ENCODE measurements at regions not wholly inside any gene's neighbourhood (a gene's known extent, or its start where the extent isn't known, plus 50 kb on each side); places are given as distances from the start of the nearest gene placed in this dataset.

GRCh38 chrX:39909996-39910395, 187.8 kb downstream of the BCOR start:
- H2BK12ac ChIP-seq (ENCODE audit: insufficient read length, low read depth, low read length): no peak overlapping the region
- H3K9me3 Mint-ChIP-seq: peaks cover 73 to 77% of the 10 kb centered on the region in 2 experiments
- no peak overlapping the region for H2BK15ac ChIP-seq (ENCODE audit: low read depth, low read length)
- no peaks in the 10 kb centered on the region; the same call in 1 of the 2 replicates for H3K27me3 ChIP-seq (ENCODE audit: insufficient read depth, low read length)
- no CpG with 5 or more reads among the region's 5 CpGs for WGBS (ENCODE audit: extremely low coverage, insufficient read length, low lambda C conversion rate)
- H3K4me1 ChIP-seq (ENCODE audit: insufficient read depth, low read length): peaks cover 6% of the 10 kb centered on the region; the same call in 1 of the 2 replicates
- H3K4me1 Mint-ChIP-seq: peaks cover 7 to 10% of the 10 kb centered on the region in 2 experiments
- no peak overlapping the region for H2AK5ac ChIP-seq (ENCODE audit: insufficient read length, low read length)
- H3K4ac ChIP-seq (ENCODE audit: low read depth, low read length): no peak overlapping the region
- H3K14ac ChIP-seq (ENCODE audit: insufficient read depth, low read length): no peak overlapping the region
- no peak overlapping the region for H3K9ac ChIP-seq (ENCODE audit: extremely low read depth, insufficient read length, low read length)
- H3K56ac ChIP-seq (ENCODE audit: insufficient read length, low read depth, low read length): no peak overlapping the region
- H3K4me3 Mint-ChIP-seq: no peak overlapping the region
- H4K20me1 ChIP-seq (ENCODE audit: control insufficient read depth, insufficient read depth, insufficient read length): no peaks in the 10 kb centered on the region
- H3K23ac ChIP-seq (ENCODE audit: insufficient read length, low read depth, low read length): no peak overlapping the region
- DNase-seq: no peak
- no peaks in the 10 kb centered on the region for H3K79me2 ChIP-seq (ENCODE audit: insufficient read depth, low read length)
- no peaks in the 10 kb centered on the region for H3K79me1 ChIP-seq (ENCODE audit: insufficient read depth, low read depth, low read length, poor library complexity, severe bottlenecking)
- no peak overlapping the region for H2BK120ac ChIP-seq (ENCODE audit: low read depth, low read length, poor library complexity, severe bottlenecking)
- H3K27me3 Mint-ChIP-seq (ENCODE audit: low read depth): peaks cover 9% of the 10 kb centered on the region
- no peak overlapping the region for H3K18ac ChIP-seq (ENCODE audit: insufficient read length, low read depth, low read length)
- no peak overlapping the region for H3K4me2 ChIP-seq (ENCODE audit: insufficient read depth, insufficient read length, low read length)
- no peak overlapping the region for H2AFZ ChIP-seq (ENCODE audit: low read length)
- H3K27ac ChIP-seq (ENCODE audit: insufficient read length, low read depth, low read length): no peak overlapping the region
- no peak overlapping the region for H4K5ac ChIP-seq (ENCODE audit: insufficient read length, low read depth, low read length)
- no peak overlapping the region for H3T11ph ChIP-seq (ENCODE audit: low read length)
- no peak overlapping the region for H2BK20ac ChIP-seq (ENCODE audit: low read depth, low read length, poor library complexity, severe bottlenecking)
- no peaks in the 10 kb centered on the region for H3K23me2 ChIP-seq (ENCODE audit: insufficient read length, low read depth, low read length, poor library complexity, severe bottlenecking)
- no peak overlapping the region for H2BK5ac ChIP-seq (ENCODE audit: insufficient read length, low read length)
- no peak overlapping the region for H4K8ac ChIP-seq (replicated peaks; ENCODE audit: insufficient read length, low read depth, low read length)
- TF ChIP-seq CTCF (conservative IDR thresholded peaks at IDR 0.05): no peak
- H3K27ac Mint-ChIP-seq: no peak overlapping the region
- H3K36me3 Mint-ChIP-seq (ENCODE audit: insufficient read depth in 1 of 3, low read depth in 3 of 3): peaks cover 0 to 4% (median 0%) of the 10 kb centered on the region in 3 experiments; a peak in 2 of 7 replicates
- H4K91ac ChIP-seq (ENCODE audit: insufficient read length, low read depth, low read length): no peak overlapping the region
- H3K9me3 ChIP-seq (ENCODE audit: control insufficient read depth, low read depth, low read length): no peaks in the 10 kb centered on the region

Measured in H9 (cell line).